ENCODE measurements at regions not wholly inside any gene's neighbourhood (a gene's known extent, or its start where the extent isn't known, plus 50 kb on each side); places are given as distances from the start of the nearest gene placed in this dataset.

- no peak for TF ChIP-seq POLR2AphosphoS5 (IDR thresholded peaks at IDR 0.05; ENCODE audit: low read depth, low read length)
- no peak for TF ChIP-seq POLR2A (IDR thresholded peaks at IDR 0.05; ENCODE audit: low read depth, low read length)
These were observed 92.0 kb upstream of the PRSS58 start for GRCh38 chr7:142349670-142350405.

All from GM12892 (cell line).